Uterus (tissue), 3 donors: ENCODE measurements at regions not wholly inside any gene's neighbourhood (a gene's known extent, or its start where the extent isn't known, plus 50 kb on each side); places are given as distances from the start of the nearest gene placed in this dataset.

Experiments
- DNase-seq, 2 donors: peaks; one replicate each; pipeline ENCODE4 v3.0.0-alpha.2; 2019 to 2020
- H3K27ac ChIP-seq, 2 donors: fragments of 200-600 bp; sonication (generic); 1 replicate in 1 of 2; 2 replicates in 1 of 2; pipeline ENCODE4 v1.5.1; 2016 to 2018
- H3K27me3 ChIP-seq, 2 donors: fragments of 200-600 bp; sonication (generic); one replicate each; pipeline ENCODE4 v1.5.1; 2018 to 2019; ENCODE audit warnings: control low read depth in 1 of 2
- H3K36me3 ChIP-seq, 2 donors: fragments of 200-600 bp; sonication (generic); one replicate each; pipeline ENCODE4 v1.5.1; 2019; ENCODE audit warnings: control low read depth in 1 of 2
- H3K4me1 ChIP-seq, 2 donors: fragments of 200-600 bp; sonication (generic); one replicate each; pipeline ENCODE4 v1.5.1; 2018 to 2019; ENCODE audit warnings: control low read depth in 1 of 2
- H3K4me3 ChIP-seq, 2 donors: fragments of 200-600 bp; sonication (generic); 1 replicate in 1 of 2; 2 replicates in 1 of 2; pipeline ENCODE4 v1.5.1; 2018 to 2019; ENCODE audit warnings: mild to moderate bottlenecking in 1 of 2
- H3K9me3 ChIP-seq, 2 donors: fragments of 200-600 bp; sonication (generic); one replicate each; pipeline ENCODE4 v1.5.1; 2019; ENCODE audit warnings: control low read depth in 1 of 2
- CTCF ChIP-seq, 4 experiments: fragments of 200-600 bp in 2 of 4; fragments of 450-650 bp in 2 of 4; sonication (generic) in 2 of 4; IDR thresholded peaks; one replicate each; pipeline ENCODE4 v1.5.1; 2016 to 2019; ENCODE audit warnings: antibody characterized with exemption in 4 of 4, mild to moderate bottlenecking in 2 of 4, moderate library complexity in 1 of 4
- POLR2A ChIP-seq, 2 donors: fragments of 450-650 bp; IDR thresholded peaks; one replicate each; pipeline ENCODE4 v1.6.1; 2016; ENCODE audit warnings: antibody characterized with exemption in 2 of 2, mild to moderate bottlenecking in 1 of 2, moderate library complexity in 1 of 2
- intact Hi-C: fragments of 100-400 bp; cut with DNase I; formaldehyde crosslinking; loops from one replicate; pipeline ENCODE4 v1.15.1; 2023; ENCODE audit warnings: low total_unique reads
- donor health status: DM: yes; HTN: yes; CAD: no.

- no peaks in the 10 kb centered on the region for H3K4me1 ChIP-seq
- intact Hi-C loops: no loop called here
- DNase-seq: no peak
- H3K36me3 ChIP-seq: no peaks in the 10 kb centered on the region
- no peak for TF ChIP-seq CTCF (IDR thresholded peaks at IDR 0.05)
- no peak for TF ChIP-seq POLR2A (IDR thresholded peaks at IDR 0.05)
- H3K4me3 ChIP-seq: no peak overlapping the region
- H3K27ac ChIP-seq: no peak overlapping the region
- H3K9me3 ChIP-seq: no peaks in the 10 kb centered on the region
- no peaks in the 10 kb centered on the region for H3K27me3 ChIP-seq
Measured at GRCh38 chr1:5493851-5494311, 498.3 kb downstream of the NPHP4 start.

- no peak overlapping the region for H3K4me3 ChIP-seq
- no peaks in the 10 kb centered on the region for H3K36me3 ChIP-seq
- H3K9me3 ChIP-seq: no peaks in the 10 kb centered on the region
- H3K4me1 ChIP-seq: no peaks in the 10 kb centered on the region
- TF ChIP-seq POLR2A (IDR thresholded peaks at IDR 0.05) (no peak), CTCF (IDR thresholded peaks at IDR 0.05) (no peak)
- no peak overlapping the region for H3K27ac ChIP-seq
- intact Hi-C loops: no loop called here
- DNase-seq: no peak
- no peaks in the 10 kb centered on the region for H3K27me3 ChIP-seq
Measured at GRCh38 chr1:5493275-5493674, 498.9 kb downstream of the NPHP4 start.

- H3K9me3 ChIP-seq: no peaks in the 10 kb centered on the region
- no peaks in the 10 kb centered on the region for H3K27me3 ChIP-seq
- H3K27ac ChIP-seq: no peak overlapping the region
- no peaks in the 10 kb centered on the region for H3K36me3 ChIP-seq
- intact Hi-C loops: no loop called here
- H3K4me3 ChIP-seq: no peak overlapping the region
- TF ChIP-seq POLR2A (IDR thresholded peaks at IDR 0.05) (no peak), CTCF (IDR thresholded peaks at IDR 0.05) (no peak)
- no peaks in the 10 kb centered on the region for H3K4me1 ChIP-seq
- no peak for DNase-seq
Measured at GRCh38 chr1:5492846-5493245, 499.4 kb downstream of the NPHP4 start.

GRCh38 chr1:5491207-5491904 lies 500.9 kb downstream of the NPHP4 start:
- Histone ChIP-seq H3K27ac (no peak overlapping the region), H3K36me3 (no peaks in the 10 kb centered on the region), H3K27me3 (no peaks in the 10 kb centered on the region), H3K9me3 (no peaks in the 10 kb centered on the region), H3K4me1 (no peaks in the 10 kb centered on the region), H3K4me3 (no peak overlapping the region)
- intact Hi-C loops: no loop called here
- TF ChIP-seq POLR2A (IDR thresholded peaks at IDR 0.05): no peak
- no peak for TF ChIP-seq CTCF (IDR thresholded peaks at IDR 0.05)
- DNase-seq: no peak

- Histone ChIP-seq H3K4me1 (no peaks in the 10 kb centered on the region), H3K27me3 (no peaks in the 10 kb centered on the region), H3K4me3 (no peak overlapping the region), H3K36me3 (no peaks in the 10 kb centered on the region), H3K27ac (no peak overlapping the region), H3K9me3 (no peaks in the 10 kb centered on the region)
- DNase-seq: no peak
- intact Hi-C loops: no loop called here
- no peak for TF ChIP-seq POLR2A (IDR thresholded peaks at IDR 0.05)
- TF ChIP-seq CTCF (IDR thresholded peaks at IDR 0.05): no peak
Measured at GRCh38 chr1:5490635-5491034, 501.6 kb downstream of the NPHP4 start.
